OCI-LY7 (cell line): ENCODE measurements at regions not wholly inside any gene's neighbourhood (a gene's known extent, or its start where the extent isn't known, plus 50 kb on each side); places are given as distances from the start of the nearest gene placed in this dataset.

Source experiments
- BruUV-seq: library from RNA; stranded (reverse); fragments of 400-500 nt; replicated peaks from 2 replicates; lab custom pipeline; 2021; lab: Mats Ljungman, UMichigan
- CTCF ChIA-PET: fragments of 300-600 bp; sonication (Branson Sonifier 250); formaldehyde crosslinking; loops from one replicate; lab custom pipeline; 2022; ENCODE audit warnings: antibody characterized with exemption; ENCODE audit not compliant: unreplicated experiment; lab: Charles Lee
- POLR2A ChIA-PET: fragments of 300-600 bp; sonication (Branson Sonifier 250); formaldehyde crosslinking; loops from one replicate; lab custom pipeline; 2022; ENCODE audit warnings: antibody characterized with exemption; lab: Charles Lee
- DNase-seq: peaks from one replicate; pipeline ENCODE4 v3.0.0-alpha.2; 2015; ENCODE audit warnings: low spot score
- H2AFZ ChIP-seq: fragments of 200-600 bp; sonication (generic), shearing (Covaris generic); 2 replicates; pipeline ENCODE4 v1.6.1; 2014; ENCODE audit warnings: mild to moderate bottlenecking, antibody characterized with exemption, low read length, moderate library complexity
- H3K27ac ChIP-seq: fragments of 200-600 bp; sonication (generic); 2 replicates; pipeline ENCODE4 v1.5.1; 2014; ENCODE audit warnings: mixed run types, low read depth, mild to moderate bottlenecking, moderate library complexity, low read length, inconsistent platforms; ENCODE audit not compliant: poor library complexity, severe bottlenecking
- H3K36me3 ChIP-seq: fragments of 200-600 bp; sonication (generic); 2 replicates; pipeline ENCODE4 v1.6.1; 2014; ENCODE audit warnings: mild to moderate bottlenecking, antibody characterized with exemption, low read length, moderate library complexity, mixed read lengths; ENCODE audit not compliant: insufficient read depth
- H3K4me1 ChIP-seq: fragments of 200-600 bp; sonication (generic); 2 replicates; pipeline ENCODE4 v1.5.1; 2014; ENCODE audit warnings: mild to moderate bottlenecking, low read length; ENCODE audit not compliant: insufficient read depth, poor library complexity, severe bottlenecking
- H3K4me2 ChIP-seq: fragments of 200-600 bp; sonication (generic); 2 replicates; pipeline ENCODE4 v1.6.1; 2014; ENCODE audit warnings: mild to moderate bottlenecking, low read length
- H3K4me3 ChIP-seq: fragments of 200-600 bp; sonication (generic); 2 replicates; pipeline ENCODE4 v1.5.1; 2014; ENCODE audit warnings: mild to moderate bottlenecking, low read depth, low read length; ENCODE audit not compliant: poor library complexity, severe bottlenecking
- H3K79me2 ChIP-seq: fragments of 200-600 bp; sonication (generic); 2 replicates; pipeline ENCODE4 v1.6.1; 2016; ENCODE audit warnings: low read depth, mild to moderate bottlenecking, low read length, moderate library complexity, mixed read lengths; ENCODE audit not compliant: insufficient read depth
- H3K9me2 ChIP-seq: fragments of 200-600 bp; sonication (generic); 2 replicates; pipeline ENCODE4 v1.6.1; 2016; ENCODE audit warnings: mild to moderate bottlenecking, low read length, mixed read lengths; ENCODE audit not compliant: insufficient read depth
- H3K9me3 ChIP-seq: fragments of 200-600 bp; sonication (generic); 2 replicates; pipeline ENCODE4 v1.6.1; 2014; ENCODE audit warnings: mild to moderate bottlenecking, mixed run types, low read length, mixed read lengths
- H4K20me1 ChIP-seq: fragments of 200-600 bp; sonication (generic); 2 replicates; pipeline ENCODE4 v1.6.1; 2014; ENCODE audit warnings: mild to moderate bottlenecking, antibody characterized with exemption, low read length, moderate library complexity, mixed read lengths; ENCODE audit not compliant: insufficient read depth
- EZH2phosphoT487 ChIP-seq: fragments of 200-600 bp; sonication (generic); IDR thresholded peaks from 2 replicates; pipeline ENCODE4 v1.6.1; 2018; ENCODE audit warnings: low read depth, borderline replicate concordance, mild to moderate bottlenecking, mixed run types, antibody characterized with exemption, low read length, moderate library complexity, mixed read lengths
- intact Hi-C: fragments of 100-400 bp; cut with micrococcal nuclease; formaldehyde crosslinking; loops from one replicate; pipeline ENCODE4 v1.10.0; 2022; ENCODE audit not compliant: unreplicated experiment
- TF ChIP-seq, protein P1 (sequence below): fragments of 200-600 bp; sonication (generic); conservative IDR thresholded peaks from 2 replicates; pipeline ENCODE4 v1.5.1; 2014; ENCODE audit warnings: mild to moderate bottlenecking, antibody characterized with exemption, low read length, moderate library complexity, mixed read lengths

- Histone ChIP-seq H3K9me3 (no peaks in the 10 kb centered on the region), H3K36me3 (no peaks in the 10 kb centered on the region), H3K4me3 (no peak overlapping the region), H3K79me2 (no peaks in the 10 kb centered on the region), H3K27ac (no peak overlapping the region), H3K9me2 (no peaks in the 10 kb centered on the region), H3K4me2 (no peak overlapping the region), H2AFZ (no peak overlapping the region), H3K4me1 (no peaks in the 10 kb centered on the region), H4K20me1 (no peaks in the 10 kb centered on the region)
- no peak for DNase-seq
- no peak for TF ChIP-seq EZH2phosphoT487
- TF ChIP-seq, protein P1, sequence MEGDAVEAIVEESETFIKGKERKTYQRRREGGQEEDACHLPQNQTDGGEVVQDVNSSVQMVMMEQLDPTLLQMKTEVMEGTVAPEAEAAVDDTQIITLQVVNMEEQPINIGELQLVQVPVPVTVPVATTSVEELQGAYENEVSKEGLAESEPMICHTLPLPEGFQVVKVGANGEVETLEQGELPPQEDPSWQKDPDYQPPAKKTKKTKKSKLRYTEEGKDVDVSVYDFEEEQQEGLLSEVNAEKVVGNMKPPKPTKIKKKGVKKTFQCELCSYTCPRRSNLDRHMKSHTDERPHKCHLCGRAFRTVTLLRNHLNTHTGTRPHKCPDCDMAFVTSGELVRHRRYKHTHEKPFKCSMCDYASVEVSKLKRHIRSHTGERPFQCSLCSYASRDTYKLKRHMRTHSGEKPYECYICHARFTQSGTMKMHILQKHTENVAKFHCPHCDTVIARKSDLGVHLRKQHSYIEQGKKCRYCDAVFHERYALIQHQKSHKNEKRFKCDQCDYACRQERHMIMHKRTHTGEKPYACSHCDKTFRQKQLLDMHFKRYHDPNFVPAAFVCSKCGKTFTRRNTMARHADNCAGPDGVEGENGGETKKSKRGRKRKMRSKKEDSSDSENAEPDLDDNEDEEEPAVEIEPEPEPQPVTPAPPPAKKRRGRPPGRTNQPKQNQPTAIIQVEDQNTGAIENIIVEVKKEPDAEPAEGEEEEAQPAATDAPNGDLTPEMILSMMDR: no peak
- intact Hi-C loops: no loop called here
- POLR2A ChIA-PET: interaction anchor here (0.5 kb wide), 1 partner anchor 67 kb away, joined by 4 read pairs; no protein-coding TSS in a partner anchor
- CTCF ChIA-PET: no interaction called here
- BruUV-seq: no TSS peak
Observed at GRCh38 chr21:16044676-16045075, 314.9 kb downstream of the USP25 start.

DNA sequence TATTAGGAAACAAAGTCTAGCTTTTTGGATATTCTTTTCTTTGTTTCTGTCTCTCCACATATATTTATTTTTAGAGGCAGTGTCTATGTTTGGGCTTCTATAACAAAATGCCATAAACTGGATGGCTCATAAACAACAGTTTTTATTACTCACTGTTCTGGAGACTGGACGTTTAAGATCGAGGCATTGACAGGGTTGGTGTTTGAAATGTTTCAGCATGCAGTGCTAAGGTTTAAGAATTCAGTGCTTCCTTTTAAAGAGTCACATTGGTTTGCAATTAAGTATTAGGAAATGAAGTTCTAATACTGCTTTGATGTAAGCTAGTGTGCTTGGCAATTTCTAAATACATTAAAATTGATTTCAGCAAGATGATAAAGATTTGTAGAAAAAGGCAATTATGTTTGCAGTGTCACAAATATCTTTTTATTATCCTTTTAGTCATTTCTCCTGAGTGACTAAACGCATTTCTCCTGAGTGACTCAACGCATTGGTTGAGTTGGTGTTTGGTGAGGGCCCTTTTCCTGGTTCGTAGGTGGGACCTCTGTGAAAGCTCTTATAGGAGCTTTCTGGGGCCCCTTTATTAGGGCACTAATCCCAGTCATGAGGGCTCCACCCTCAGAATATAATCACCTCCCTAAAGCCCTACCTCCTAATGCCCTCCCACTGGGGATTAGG is 317.0 kb downstream of the USP25 start:
- Histone ChIP-seq H3K27ac (no peak overlapping the region), H3K4me1 (no peaks in the 10 kb centered on the region), H3K4me2 (no peak overlapping the region), H4K20me1 (no peaks in the 10 kb centered on the region), H2AFZ (no peak overlapping the region), H3K4me3 (no peak overlapping the region), H3K36me3 (no peaks in the 10 kb centered on the region), H3K9me2 (no peaks in the 10 kb centered on the region), H3K79me2 (no peaks in the 10 kb centered on the region), H3K9me3 (no peaks in the 10 kb centered on the region)
- intact Hi-C loops: no loop called here
- no TSS peak for BruUV-seq
- DNase-seq: no peak
- ChIA-PET CTCF (no interaction called here), POLR2A (no interaction called here)
- no peak for TF ChIP-seq EZH2phosphoT487
- TF ChIP-seq, protein P1: no peak

- no peaks in the 10 kb centered on the region for H3K9me2 ChIP-seq
- no peaks in the 10 kb centered on the region for H3K79me2 ChIP-seq
- H2AFZ ChIP-seq: no peak overlapping the region
- H3K36me3 ChIP-seq: no peaks in the 10 kb centered on the region
- ChIA-PET POLR2A (interaction anchor here (0.5 kb wide), 1 partner anchor 771 kb away, joined by 3 read pairs; no protein-coding TSS in a partner anchor), CTCF (no interaction called here)
- H3K4me2 ChIP-seq: no peak overlapping the region
- no peak overlapping the region for H3K27ac ChIP-seq
- H3K9me3 ChIP-seq: no peaks in the 10 kb centered on the region
- H3K4me1 ChIP-seq: no peaks in the 10 kb centered on the region
- TF ChIP-seq, protein P1: no peak
- no peak for TF ChIP-seq EZH2phosphoT487
- intact Hi-C loops: no loop called here
- no peak overlapping the region for H3K4me3 ChIP-seq
- no peak for DNase-seq
- no peaks in the 10 kb centered on the region for H4K20me1 ChIP-seq
- BruUV-seq: no TSS peak
Observed at GRCh38 chr21:16047904-16048303, 318.1 kb downstream of the USP25 start.
